ENCODE measurements at regions not wholly inside any gene's neighbourhood (a gene's known extent, or its start where the extent isn't known, plus 50 kb on each side); places are given as distances from the start of the nearest gene placed in this dataset.
"Not testable (repeated sequence)": the region's sequence is repeated elsewhere in the genome, so short reads cannot be mapped to it uniquely, and the experiment has no call there.

DNA sequence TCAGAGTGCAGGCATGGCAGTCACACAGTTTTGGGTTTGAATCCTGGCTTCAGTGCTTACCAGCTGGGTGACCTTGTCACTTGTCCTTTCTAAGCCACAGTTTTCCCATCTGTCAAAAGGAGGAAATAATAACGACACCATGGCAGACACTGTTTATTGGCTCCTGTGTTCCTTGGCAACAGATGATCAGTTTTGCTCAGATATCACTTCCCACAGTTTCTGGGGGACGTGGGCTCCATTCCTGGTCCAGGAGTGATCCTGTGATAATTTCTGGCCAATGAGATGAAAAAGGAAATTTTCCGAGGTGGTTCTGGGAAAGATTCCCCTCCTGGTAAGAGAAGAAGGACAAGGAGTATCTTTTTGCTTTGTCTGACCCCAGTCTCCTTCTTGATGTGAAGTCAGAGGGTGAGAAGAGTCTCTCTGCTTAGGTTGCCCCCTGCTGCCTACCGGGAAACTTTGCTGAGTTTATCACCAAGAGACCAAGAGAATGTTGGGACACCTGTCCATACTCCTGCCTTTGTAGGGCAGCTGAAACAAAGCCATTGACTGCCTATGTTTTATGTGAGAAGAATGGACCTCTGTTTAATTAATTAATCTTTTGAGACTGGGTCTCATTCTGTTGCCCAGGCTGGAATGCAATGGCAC, 178.9 kb upstream of the NRXN3 start:
- CTCF ChIA-PET = no interaction called here
- no peak for DNase-seq

DNA sequence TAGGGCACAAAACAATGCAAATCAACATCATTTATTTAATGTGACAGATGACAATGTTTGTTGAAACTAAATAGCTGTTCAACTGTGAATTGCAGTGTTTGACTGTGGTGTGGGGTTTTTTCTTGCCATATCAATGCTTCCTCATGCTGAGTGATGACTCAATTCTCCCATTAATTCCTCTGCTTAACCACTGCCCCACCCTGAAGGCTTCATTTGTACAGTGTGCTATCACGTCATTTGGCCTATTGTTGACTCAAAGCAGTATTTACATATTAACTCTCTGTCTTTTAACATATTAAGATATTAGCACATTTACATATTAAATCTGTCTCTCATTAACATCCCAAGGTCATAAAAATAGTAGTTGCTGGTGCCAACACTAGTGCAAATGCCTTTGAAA, 164.8 kb upstream of the NRXN3 start:
- CTCF ChIA-PET = no interaction called here
- Mint-ChIP-seq H3K9me3 (peaks cover 13 to 35% (median 15%) of the 10 kb centered on the region in 3 donors), H3K4me3 (no peak overlapping the region), H3K36me3 (no peaks in the 10 kb centered on the region), H3K27me3 (peaks cover 7 to 21% of the 10 kb centered on the region in 2 donors), H3K27ac (no peak overlapping the region), H3K4me1 (no peaks in the 10 kb centered on the region)
- Histone ChIP-seq H3K27ac (ENCODE audit: low read length) (no peak overlapping the region), H3K27me3 (replicated peaks in 1 of 2; ENCODE audit: control insufficient read depth in 2 of 2, extremely low read depth in 1 of 2, insufficient read depth in 2 of 2, low read length in 1 of 2) (peaks cover 0 to 4% of the 10 kb centered on the region in 2 experiments), H3K4me3 (ENCODE audit: control insufficient read depth in 1 of 2, extremely low read depth in 1 of 2, low read length in 1 of 2) (no peak overlapping the region), H3K36me3 (ENCODE audit: control insufficient read depth in 2 of 2, extremely low read depth in 1 of 2, insufficient read depth in 1 of 2, low read length in 1 of 2) (no peaks in the 10 kb centered on the region), H3K9me3 (no peaks in the 10 kb centered on the region), H3K4me1 (ENCODE audit: control insufficient read depth in 1 of 2, extremely low read depth in 1 of 2, insufficient read depth in 2 of 2, low read length in 2 of 2) (no peaks in the 10 kb centered on the region)
- ATAC-seq (replicated peaks in 1 of 4) (no peak), DNase-seq (no peak)
- POLR2A ChIA-PET = no interaction called here
- WGBS (ENCODE audit: insufficient coverage) = no CpG with 5 or more reads among the region's 1 CpG

More for the DNA sequence above, 178.9 kb upstream of the NRXN3 start:
- POLR2A ChIA-PET = no interaction called here
- Mint-ChIP-seq H3K27me3 (peaks cover 0 to 2% of the 10 kb centered on the region in 2 donors), H3K4me3 (no peak overlapping the region), H3K9me3 (peaks cover 0 to 4% (median 0%) of the 10 kb centered on the region in 3 donors), H3K36me3 (no peaks in the 10 kb centered on the region), H3K27ac (no peak overlapping the region), H3K4me1 (no peaks in the 10 kb centered on the region)
- Histone ChIP-seq H3K27me3 (replicated peaks in 1 of 2; ENCODE audit: control insufficient read depth in 2 of 2, extremely low read depth in 1 of 2, insufficient read depth in 2 of 2, low read length in 1 of 2) (peaks cover 0 to 8% of the 10 kb centered on the region in 2 experiments), H3K36me3 (ENCODE audit: control insufficient read depth in 2 of 2, extremely low read depth in 1 of 2, insufficient read depth in 1 of 2, low read length in 1 of 2) (no peaks in the 10 kb centered on the region), H3K9me3 (no peaks in the 10 kb centered on the region), H3K27ac (ENCODE audit: low read length) (no peak overlapping the region), H3K4me1 (ENCODE audit: control insufficient read depth in 1 of 2, extremely low read depth in 1 of 2, insufficient read depth in 2 of 2, low read length in 2 of 2) (no peaks in the 10 kb centered on the region), H3K4me3 (ENCODE audit: control insufficient read depth in 1 of 2, extremely low read depth in 1 of 2, low read length in 1 of 2) (no peak overlapping the region)
- 27% methylated on average over 2 of the region's 4 CpGs for WGBS (ENCODE audit: insufficient coverage)
- ATAC-seq (replicated peaks in 1 of 4) = no peak

DNA sequence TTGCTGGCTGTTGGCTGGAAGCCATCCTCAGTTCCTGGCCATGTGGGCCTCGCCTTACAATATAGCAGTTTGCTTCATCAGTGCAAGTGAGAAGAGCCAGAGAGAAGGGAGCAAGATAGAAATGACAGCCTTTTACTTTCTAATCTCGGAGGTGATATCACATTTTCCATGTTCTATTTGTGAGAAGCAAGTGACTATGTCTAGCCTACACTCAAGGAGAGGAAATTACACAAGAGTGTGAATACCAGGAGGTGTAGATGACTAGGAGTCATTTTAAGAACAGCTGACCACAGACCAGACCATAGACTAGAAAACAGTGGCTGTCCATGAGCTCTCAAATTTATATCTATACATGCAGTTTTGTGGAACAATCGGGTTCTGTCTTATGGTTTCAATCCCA, 163.0 kb upstream of the NRXN3 start:
- Histone ChIP-seq H3K36me3 (ENCODE audit: control insufficient read depth in 2 of 2, extremely low read depth in 1 of 2, insufficient read depth in 1 of 2, low read length in 1 of 2) (no peaks in the 10 kb centered on the region), H3K4me1 (ENCODE audit: control insufficient read depth in 1 of 2, extremely low read depth in 1 of 2, insufficient read depth in 2 of 2, low read length in 2 of 2) (no peaks in the 10 kb centered on the region), H3K27ac (ENCODE audit: low read length) (no peak overlapping the region), H3K9me3 (no peaks in the 10 kb centered on the region), H3K27me3 (replicated peaks in 1 of 2; ENCODE audit: control insufficient read depth in 2 of 2, extremely low read depth in 1 of 2, insufficient read depth in 2 of 2, low read length in 1 of 2) (peaks cover 0 to 6% of the 10 kb centered on the region in 2 experiments), H3K4me3 (ENCODE audit: control insufficient read depth in 1 of 2, extremely low read depth in 1 of 2, low read length in 1 of 2) (no peak overlapping the region)
- ATAC-seq (replicated peaks in 1 of 4) (no peak), DNase-seq (no peak)
- H3K4me3 Mint-ChIP-seq = no peak overlapping the region
- ChIA-PET CTCF (no interaction called here), POLR2A (no interaction called here)
- peaks cover 7 to 23% of the 10 kb centered on the region in 2 donors for H3K27me3 Mint-ChIP-seq
- no CpG with 5 or more reads among the region's 3 CpGs for WGBS (ENCODE audit: insufficient coverage)
- no peaks in the 10 kb centered on the region for H3K36me3 Mint-ChIP-seq
- no peak overlapping the region for H3K27ac Mint-ChIP-seq
- H3K9me3 Mint-ChIP-seq = peaks cover 9 to 21% (median 12%) of the 10 kb centered on the region in 3 donors
- no peaks in the 10 kb centered on the region for H3K4me1 Mint-ChIP-seq

DNA sequence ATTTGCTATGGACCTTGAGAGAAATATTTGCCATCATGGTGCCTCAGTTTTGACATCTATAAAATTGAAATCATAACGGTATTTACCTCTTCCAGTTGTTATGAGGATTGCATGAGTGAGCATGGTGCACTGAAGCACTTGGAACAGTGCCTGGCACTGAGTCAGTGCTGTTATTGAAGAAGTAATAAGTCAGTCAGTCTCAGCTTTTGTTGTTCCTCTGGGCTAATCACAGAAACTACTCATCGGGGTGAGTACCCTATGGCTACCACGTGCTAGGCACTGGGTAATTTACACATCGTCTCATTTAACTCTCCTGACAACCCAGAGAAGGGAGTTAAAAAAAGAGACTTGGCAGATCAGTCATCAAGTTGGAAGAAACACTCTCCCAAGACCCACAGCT, 159.5 kb upstream of the NRXN3 start:
- whole genome bisulfite sequencing (ENCODE audit: insufficient coverage) = no CpG with 5 or more reads among the region's 4 CpGs
- Histone ChIP-seq H3K4me3 (ENCODE audit: control insufficient read depth in 1 of 2, extremely low read depth in 1 of 2, low read length in 1 of 2) (no peak overlapping the region), H3K27me3 (replicated peaks in 1 of 2; ENCODE audit: control insufficient read depth in 2 of 2, extremely low read depth in 1 of 2, insufficient read depth in 2 of 2, low read length in 1 of 2) (peaks cover 0 to 7% of the 10 kb centered on the region in 2 experiments), H3K36me3 (ENCODE audit: control insufficient read depth in 2 of 2, extremely low read depth in 1 of 2, insufficient read depth in 1 of 2, low read length in 1 of 2) (no peaks in the 10 kb centered on the region), H3K9me3 (no peaks in the 10 kb centered on the region), H3K27ac (ENCODE audit: low read length) (no peak overlapping the region), H3K4me1 (ENCODE audit: control insufficient read depth in 1 of 2, extremely low read depth in 1 of 2, insufficient read depth in 2 of 2, low read length in 2 of 2) (no peaks in the 10 kb centered on the region)
- ChIA-PET POLR2A (no interaction called here), CTCF (no interaction called here)
- no peak overlapping the region for H3K27ac Mint-ChIP-seq
- ATAC-seq (replicated peaks in 1 of 4) = no peak
- no peaks in the 10 kb centered on the region for H3K36me3 Mint-ChIP-seq
- peaks cover 8 to 27% of the 10 kb centered on the region in 2 donors for H3K27me3 Mint-ChIP-seq
- no peak overlapping the region for H3K4me3 Mint-ChIP-seq
- no peaks in the 10 kb centered on the region for H3K4me1 Mint-ChIP-seq
- H3K9me3 Mint-ChIP-seq = peaks cover 0 to 10% (median 0%) of the 10 kb centered on the region in 3 donors
- no peak for DNase-seq

DNA sequence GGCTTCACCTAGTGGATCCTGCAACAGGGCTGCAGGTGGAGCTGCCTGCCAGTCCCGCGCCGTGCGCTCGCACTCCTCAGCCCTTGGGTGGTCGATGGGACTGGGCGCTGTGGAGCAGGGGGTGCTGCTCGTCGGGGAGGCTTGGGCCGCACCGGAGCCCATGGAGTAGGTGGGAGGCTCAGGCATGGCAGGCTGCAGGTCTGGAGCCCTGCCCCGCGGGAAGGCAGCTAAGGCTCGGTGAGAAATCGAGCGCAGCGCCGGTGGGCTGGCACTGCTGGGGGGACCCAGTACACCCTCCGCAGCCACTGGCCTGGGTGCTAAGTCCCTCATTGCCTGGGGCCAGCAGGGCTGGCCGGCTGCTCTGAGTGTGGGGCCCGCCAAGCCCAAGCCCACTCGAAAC, 156.3 kb upstream of the NRXN3 start:
- H3K36me3 Mint-ChIP-seq = not testable (repeated sequence)

DNA sequence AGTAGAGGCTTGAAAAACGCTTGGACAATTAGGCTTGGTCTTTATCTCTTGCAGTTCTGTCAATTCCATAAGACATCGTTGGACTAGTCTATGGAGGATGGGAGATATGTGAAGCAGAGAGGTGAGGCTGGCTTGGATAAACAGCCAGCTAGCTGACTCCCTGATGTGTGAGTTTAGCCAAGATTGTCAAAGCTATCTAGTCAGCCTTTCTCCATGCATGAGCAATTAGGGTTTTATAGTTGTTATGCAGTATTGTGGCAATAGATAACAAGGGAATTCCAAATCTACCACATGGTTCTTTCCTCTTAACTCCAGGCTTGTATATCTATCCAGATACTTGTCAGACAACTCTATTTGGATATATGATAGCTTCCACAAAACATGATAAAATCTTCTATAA, 153.6 kb upstream of the NRXN3 start:
- Mint-ChIP-seq H3K4me3 (no peak overlapping the region), H3K36me3 (no peaks in the 10 kb centered on the region), H3K9me3 (peaks cover 0 to 9% (median 0%) of the 10 kb centered on the region in 3 donors), H3K27me3 (peaks cover 4 to 22% of the 10 kb centered on the region in 2 donors), H3K27ac (no peak overlapping the region), H3K4me1 (no peaks in the 10 kb centered on the region)
- Histone ChIP-seq H3K4me1 (ENCODE audit: control insufficient read depth in 1 of 2, extremely low read depth in 1 of 2, insufficient read depth in 2 of 2, low read length in 2 of 2) (no peaks in the 10 kb centered on the region), H3K27ac (ENCODE audit: low read length) (no peak overlapping the region), H3K27me3 (replicated peaks in 1 of 2; ENCODE audit: control insufficient read depth in 2 of 2, extremely low read depth in 1 of 2, insufficient read depth in 2 of 2, low read length in 1 of 2) (peaks cover 0 to 3% of the 10 kb centered on the region in 2 experiments), H3K9me3 (no peaks in the 10 kb centered on the region), H3K36me3 (ENCODE audit: control insufficient read depth in 2 of 2, extremely low read depth in 1 of 2, insufficient read depth in 1 of 2, low read length in 1 of 2) (no peaks in the 10 kb centered on the region), H3K4me3 (ENCODE audit: control insufficient read depth in 1 of 2, extremely low read depth in 1 of 2, low read length in 1 of 2) (no peak overlapping the region)
- WGBS (ENCODE audit: insufficient coverage) = 73% methylated on average over 2 of the region's 2 CpGs
- CTCF ChIA-PET = no interaction called here
- ATAC-seq (replicated peaks in 1 of 4) = no peak
- no peak for DNase-seq
- POLR2A ChIA-PET = no interaction called here

More for the DNA sequence above, 156.3 kb upstream of the NRXN3 start:
- H3K36me3 ChIP-seq (ENCODE audit: control insufficient read depth in 2 of 2, extremely low read depth in 1 of 2, insufficient read depth in 1 of 2, low read length in 1 of 2); POLR2A ChIA-PET; CTCF ChIA-PET; H3K27me3 ChIP-seq (replicated peaks in 1 of 2; ENCODE audit: control insufficient read depth in 2 of 2, extremely low read depth in 1 of 2, insufficient read depth in 2 of 2, low read length in 1 of 2); H3K4me1 ChIP-seq (ENCODE audit: control insufficient read depth in 1 of 2, extremely low read depth in 1 of 2, insufficient read depth in 2 of 2, low read length in 2 of 2); DNase-seq; H3K27ac ChIP-seq (ENCODE audit: low read length); H3K4me3 Mint-ChIP-seq; ATAC-seq (replicated peaks in 1 of 4); H3K9me3 Mint-ChIP-seq; H3K9me3 ChIP-seq; H3K27ac Mint-ChIP-seq; H3K4me1 Mint-ChIP-seq; H3K4me3 ChIP-seq (ENCODE audit: control insufficient read depth in 1 of 2, extremely low read depth in 1 of 2, low read length in 1 of 2): not testable (repeated sequence)
- 95% methylated on average over 16 of the region's 22 CpGs for WGBS (ENCODE audit: insufficient coverage)
- H3K27me3 Mint-ChIP-seq = peaks cover 8 to 22% of the 10 kb centered on the region in 2 donors

DNA sequence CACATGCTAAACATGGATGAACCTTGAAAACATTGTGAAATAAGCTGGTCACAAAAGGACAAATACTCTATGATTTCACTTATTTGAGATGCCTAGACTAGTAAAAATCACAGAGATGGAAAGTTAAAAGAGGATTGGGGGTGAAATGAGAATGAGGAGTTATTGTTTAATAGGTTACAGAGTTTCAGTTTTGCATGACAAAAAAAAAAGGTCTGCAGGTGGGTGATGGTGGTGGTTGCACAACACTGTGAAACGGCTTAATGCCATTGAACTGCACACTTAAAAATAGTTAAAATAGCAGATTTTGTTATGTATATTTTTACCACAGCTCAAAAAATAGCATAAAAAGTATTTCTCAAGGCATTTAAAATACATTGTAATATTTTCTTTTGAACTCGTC, 151.9 kb upstream of the NRXN3 start:
- H3K36me3 ChIP-seq (ENCODE audit: control insufficient read depth in 2 of 2, extremely low read depth in 1 of 2, insufficient read depth in 1 of 2, low read length in 1 of 2) = no peaks in the 10 kb centered on the region
- no peaks in the 10 kb centered on the region for H3K9me3 ChIP-seq
- POLR2A ChIA-PET = no interaction called here
- Mint-ChIP-seq H3K9me3 (peaks cover 0 to 9% (median 0%) of the 10 kb centered on the region in 3 donors), H3K27me3 (peaks cover 4 to 23% of the 10 kb centered on the region in 2 donors), H3K4me3 (no peak overlapping the region), H3K36me3 (no peaks in the 10 kb centered on the region), H3K27ac (no peak overlapping the region), H3K4me1 (no peaks in the 10 kb centered on the region)
- CTCF ChIA-PET = no interaction called here
- no peaks in the 10 kb centered on the region for H3K4me1 ChIP-seq (ENCODE audit: control insufficient read depth in 1 of 2, extremely low read depth in 1 of 2, insufficient read depth in 2 of 2, low read length in 2 of 2)
- H3K27ac ChIP-seq (ENCODE audit: low read length) = no peak overlapping the region
- no peak overlapping the region for H3K4me3 ChIP-seq (ENCODE audit: control insufficient read depth in 1 of 2, extremely low read depth in 1 of 2, low read length in 1 of 2)
- WGBS (ENCODE audit: insufficient coverage) = no CpG with 5 or more reads among the region's 2 CpGs
- ATAC-seq (replicated peaks in 1 of 4) (no peak), DNase-seq (no peak)
- peaks cover 0 to 5% of the 10 kb centered on the region in 2 experiments for H3K27me3 ChIP-seq (replicated peaks in 1 of 2; ENCODE audit: control insufficient read depth in 2 of 2, extremely low read depth in 1 of 2, insufficient read depth in 2 of 2, low read length in 1 of 2)
